CD14-positive monocyte (primary cell): ENCODE measurements at regions not wholly inside any gene's neighbourhood (a gene's known extent, or its start where the extent isn't known, plus 50 kb on each side); places are given as distances from the start of the nearest gene placed in this dataset.
"Not testable (repeated sequence)": the region's sequence is repeated elsewhere in the genome, so short reads cannot be mapped to it uniquely, and the experiment has no call there.

Experiments
- DNase-seq, 3 donors: peaks; one replicate each; pipeline ENCODE4 v3.0.0-alpha.2; 2011 to 2022
- H2AFZ ChIP-seq: 2 replicates; pipeline ENCODE4 v1.6.0; 2012; ENCODE audit warnings: mild to moderate bottlenecking, low read depth, low read length, inconsistent platforms; ENCODE audit not compliant: insufficient read depth, poor library complexity, severe bottlenecking
- H3K27ac ChIP-seq, 2 donors: 1 replicate in 1 of 2; 2 replicates in 1 of 2; pipeline ENCODE4 v1.5.1; 2012 to 2013; ENCODE audit warnings: low read length in 2 of 2, control low read depth in 1 of 2, inconsistent platforms in 1 of 2, low read depth in 1 of 2, mild to moderate bottlenecking in 1 of 2
- H3K27me3 ChIP-seq, 2 donors: one replicate each; pipeline versions ENCODE4 v1.6.0 to v1.6.1; 2011 to 2013; ENCODE audit warnings: low read length in 2 of 2; ENCODE audit not compliant: control insufficient read depth in 2 of 2, insufficient read depth in 2 of 2
- H3K36me3 ChIP-seq, 2 donors: replicated peaks in 1 of 2; 1 replicate in 1 of 2; 2 replicates in 1 of 2; pipeline versions ENCODE4 v1.5.1 to v1.6.1; 2012 to 2013; ENCODE audit warnings: low read length in 2 of 2, control low read depth in 1 of 2, inconsistent platforms in 1 of 2, mild to moderate bottlenecking in 1 of 2; ENCODE audit not compliant: insufficient read depth in 2 of 2, control insufficient read depth in 1 of 2
- H3K4me1 ChIP-seq, 2 donors: 1 replicate in 1 of 2; 2 replicates in 1 of 2; pipeline versions ENCODE4 v1.5.1 to v1.6.1; 2012 to 2013; ENCODE audit warnings: low read length in 2 of 2, control low read depth in 1 of 2, inconsistent platforms in 1 of 2, mild to moderate bottlenecking in 1 of 2, moderate library complexity in 1 of 2; ENCODE audit not compliant: insufficient read depth in 2 of 2, control insufficient read depth in 1 of 2
- H3K4me2 ChIP-seq: replicated peaks from 2 replicates; pipeline ENCODE3; 2012; ENCODE audit warnings: low read length, moderate library complexity, mild to moderate bottlenecking; ENCODE audit not compliant: poor library complexity, severe bottlenecking; ENCODE audit errors: extremely low read depth
- H3K4me3 ChIP-seq, 3 experiments: fragments of 200-600 bp in 1 of 3; sonication (generic) in 1 of 3; replicated peaks in 1 of 3; 1 replicate in 2 of 3; 2 replicates in 1 of 3; pipeline ENCODE4 v1.5.1; 2011 to 2013; ENCODE audit warnings: low read length in 3 of 3, mild to moderate bottlenecking in 3 of 3, control low read depth in 2 of 3, low read depth in 2 of 3, inconsistent platforms in 1 of 3, moderate library complexity in 1 of 3
- H3K79me2 ChIP-seq: 2 replicates; pipeline ENCODE4 v1.6.0; 2012; ENCODE audit warnings: mild to moderate bottlenecking, control low read depth, inconsistent platforms, low read length, moderate library complexity; ENCODE audit not compliant: insufficient read depth
- H3K9ac ChIP-seq: 2 replicates; pipeline ENCODE4 v1.6.0; 2017; ENCODE audit warnings: low read length, mild to moderate bottlenecking; ENCODE audit not compliant: insufficient read depth, poor library complexity, severe bottlenecking
- H3K9me3 ChIP-seq, 2 donors: replicated peaks in 1 of 2; 1 replicate in 1 of 2; 2 replicates in 1 of 2; pipeline versions ENCODE4 v1.5.1 to v1.6.1; 2012 to 2013; ENCODE audit warnings: low read length in 2 of 2, control low read depth in 1 of 2; ENCODE audit not compliant: control insufficient read depth in 1 of 2, insufficient read depth in 1 of 2
- H4K20me1 ChIP-seq: 2 replicates; pipeline ENCODE4 v1.6.0; 2012; ENCODE audit warnings: mild to moderate bottlenecking, low read length, control low read depth, moderate library complexity; ENCODE audit not compliant: insufficient read depth
- H3K27ac Mint-ChIP-seq, 7 donors: one replicate each; pipeline ENCODE4 v1.8.0; 2020; ENCODE audit warnings: mild to moderate bottlenecking in 7 of 7, mixed read lengths in 7 of 7, moderate library complexity in 6 of 7, inconsistent platforms in 2 of 7
- H3K27me3 Mint-ChIP-seq, 3 donors: one replicate each; pipeline ENCODE4 v1.8.0; 2021 to 2022; ENCODE audit warnings: low read depth in 3 of 3, mild to moderate bottlenecking in 3 of 3, mixed read lengths in 3 of 3, moderate library complexity in 3 of 3, inconsistent platforms in 1 of 3
- H3K36me3 Mint-ChIP-seq, 2 donors: one replicate each; pipeline ENCODE4 v1.8.0; 2020; ENCODE audit warnings: mixed read lengths in 2 of 2, inconsistent platforms in 1 of 2, mild to moderate bottlenecking in 1 of 2
- H3K4me1 Mint-ChIP-seq: one replicate; pipeline ENCODE4 v1.8.0; 2020; ENCODE audit warnings: mild to moderate bottlenecking, mixed read lengths
- H3K4me3 Mint-ChIP-seq, 2 donors: one replicate each; pipeline ENCODE4 v1.8.0; 2020; ENCODE audit warnings: mild to moderate bottlenecking in 2 of 2, mixed read lengths in 2 of 2, moderate library complexity in 1 of 2
- H3K9me3 Mint-ChIP-seq, 7 donors: one replicate each; pipeline ENCODE4 v1.8.0; 2020 to 2022; ENCODE audit warnings: mixed read lengths in 7 of 7, mild to moderate bottlenecking in 6 of 7, moderate library complexity in 6 of 7, inconsistent platforms in 2 of 7
- WGBS: methylation state at CpG from one replicate; pipeline ENCODE4 v1.1.5; 2013; ENCODE audit warnings: missing lambda C conversion rate; ENCODE audit not compliant: insufficient coverage; 5-methylcytosine and 5-hydroxymethylcytosine counted together
- intact Hi-C, 2 donors: fragments of 100-400 bp; cut with micrococcal nuclease; formaldehyde crosslinking; loops; one replicate each; pipeline versions ENCODE4 v1.15.0 to v1.15.1; 2023
- TF ChIP-seq, protein P1 (sequence below): fragments of 200-600 bp; IDR thresholded peaks from one replicate; pipeline ENCODE4 v1.8.0; 2022; ENCODE audit warnings: antibody characterized with exemption, mild to moderate bottlenecking

DNA sequence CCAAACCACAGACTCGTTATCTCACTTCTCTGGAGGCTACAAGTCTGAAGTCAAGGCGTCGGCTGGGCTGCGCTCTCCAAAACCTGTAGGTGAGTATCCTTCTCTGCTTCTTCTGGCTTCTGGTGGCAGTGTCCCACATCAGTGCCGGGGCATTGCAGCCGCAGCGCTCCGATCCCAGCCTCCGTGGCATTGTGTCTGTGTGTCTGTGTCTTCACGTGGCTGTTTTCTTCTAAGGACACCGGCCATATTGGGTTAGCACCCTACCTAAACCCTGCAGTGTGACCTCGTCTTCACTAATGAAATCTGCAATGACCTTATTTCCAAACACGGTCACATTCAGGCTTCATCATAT, 584.9 kb upstream of the COBL start:
- no peak for DNase-seq
- no peaks in the 10 kb centered on the region for H3K27me3 ChIP-seq
- H3K27ac ChIP-seq = no peak overlapping the region
- Mint-ChIP-seq H3K4me1 (no peaks in the 10 kb centered on the region), H3K36me3 (no peaks in the 10 kb centered on the region), H3K4me3 (no peak overlapping the region), H3K9me3 (peaks cover 5 to 37% (median 18%) of the 10 kb centered on the region in 7 donors), H3K27ac (no peak overlapping the region), H3K27me3 (no peaks in the 10 kb centered on the region)
- no peaks in the 10 kb centered on the region for H3K79me2 ChIP-seq
- intact Hi-C loops = no loop called here
- H4K20me1 ChIP-seq = no peaks in the 10 kb centered on the region
- H3K4me2 ChIP-seq = no peak overlapping the region
- no peaks in the 10 kb centered on the region for H3K36me3 ChIP-seq
- no peak overlapping the region for H3K4me3 ChIP-seq
- peaks cover 39 to 44% of the 10 kb centered on the region in 2 donors for H3K9me3 ChIP-seq
- no peaks in the 10 kb centered on the region for H3K4me1 ChIP-seq
- no peak overlapping the region for H2AFZ ChIP-seq
- 96% methylated on average over 13 of the region's 13 CpGs for WGBS
- TF ChIP-seq, protein P1, sequence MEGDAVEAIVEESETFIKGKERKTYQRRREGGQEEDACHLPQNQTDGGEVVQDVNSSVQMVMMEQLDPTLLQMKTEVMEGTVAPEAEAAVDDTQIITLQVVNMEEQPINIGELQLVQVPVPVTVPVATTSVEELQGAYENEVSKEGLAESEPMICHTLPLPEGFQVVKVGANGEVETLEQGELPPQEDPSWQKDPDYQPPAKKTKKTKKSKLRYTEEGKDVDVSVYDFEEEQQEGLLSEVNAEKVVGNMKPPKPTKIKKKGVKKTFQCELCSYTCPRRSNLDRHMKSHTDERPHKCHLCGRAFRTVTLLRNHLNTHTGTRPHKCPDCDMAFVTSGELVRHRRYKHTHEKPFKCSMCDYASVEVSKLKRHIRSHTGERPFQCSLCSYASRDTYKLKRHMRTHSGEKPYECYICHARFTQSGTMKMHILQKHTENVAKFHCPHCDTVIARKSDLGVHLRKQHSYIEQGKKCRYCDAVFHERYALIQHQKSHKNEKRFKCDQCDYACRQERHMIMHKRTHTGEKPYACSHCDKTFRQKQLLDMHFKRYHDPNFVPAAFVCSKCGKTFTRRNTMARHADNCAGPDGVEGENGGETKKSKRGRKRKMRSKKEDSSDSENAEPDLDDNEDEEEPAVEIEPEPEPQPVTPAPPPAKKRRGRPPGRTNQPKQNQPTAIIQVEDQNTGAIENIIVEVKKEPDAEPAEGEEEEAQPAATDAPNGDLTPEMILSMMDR = no peak
- H3K9ac ChIP-seq = no peak overlapping the region

DNA sequence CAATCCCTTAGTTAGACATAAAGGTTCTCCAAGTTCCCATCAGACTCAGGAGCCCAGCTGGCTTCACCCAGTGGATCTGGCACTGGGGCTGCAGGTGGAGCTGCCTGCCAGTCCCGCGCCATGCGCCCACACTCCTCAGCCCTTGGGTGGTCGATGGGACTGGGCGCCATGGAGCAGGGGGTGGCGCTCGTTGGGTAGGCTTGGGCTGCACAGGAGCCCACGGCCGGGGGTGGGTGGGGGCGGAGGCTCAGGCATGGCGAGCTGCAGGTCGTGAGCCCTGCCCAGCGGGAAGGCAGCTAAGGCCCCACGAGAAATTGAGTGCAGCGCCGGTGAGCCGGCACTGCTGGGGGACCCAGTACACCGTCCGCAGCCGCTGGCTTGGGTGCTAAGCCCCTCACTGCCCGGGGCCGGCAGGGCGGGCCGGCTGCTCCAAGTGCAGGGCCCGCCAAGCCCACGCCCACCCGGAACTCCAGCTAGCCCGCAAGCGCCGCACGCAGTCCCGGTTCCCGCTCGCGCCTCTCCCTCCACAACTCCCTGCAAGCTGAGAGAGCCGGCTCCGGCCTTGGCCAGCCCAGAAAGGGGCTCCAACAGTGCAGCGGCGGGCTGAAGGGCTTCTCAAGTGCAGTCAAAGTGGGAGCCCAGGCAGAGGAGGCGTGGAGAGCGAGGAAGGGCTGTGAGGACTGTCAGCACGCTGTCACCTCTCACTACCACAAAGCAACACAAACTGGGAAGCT, 584.3 kb upstream of the COBL start:
- not testable (repeated sequence) for DNase-seq

More for the DNA sequence above, 584.3 kb upstream of the COBL start:
- WGBS = 96% methylated on average over 16 of the region's 42 CpGs
- H3K9me3 ChIP-seq = peaks cover 41 to 42% of the 10 kb centered on the region in 2 donors
- H3K4me2 ChIP-seq, H3K27me3 ChIP-seq, H3K27ac Mint-ChIP-seq, H3K27me3 Mint-ChIP-seq, H2AFZ ChIP-seq, H3K36me3 ChIP-seq, H3K4me1 ChIP-seq, H3K27ac ChIP-seq, H3K36me3 Mint-ChIP-seq, H3K4me1 Mint-ChIP-seq, H3K79me2 ChIP-seq, H3K4me3 Mint-ChIP-seq, H3K9ac ChIP-seq, intact Hi-C loops, H3K4me3 ChIP-seq, H4K20me1 ChIP-seq: not testable (repeated sequence)
- peaks cover 5 to 37% (median 18%) of the 10 kb centered on the region in 7 donors for H3K9me3 Mint-ChIP-seq
